SK-N-SH (cell line): ENCODE measurements at regions not wholly inside any gene's neighbourhood (a gene's known extent, or its start where the extent isn't known, plus 50 kb on each side); places are given as distances from the start of the nearest gene placed in this dataset.
"Not testable (repeated sequence)": the region's sequence is repeated elsewhere in the genome, so short reads cannot be mapped to it uniquely, and the experiment has no call there.

Experiments
- CTCF ChIA-PET: fragments of 300-600, 350-600 bp; formaldehyde crosslinking; extraction: SDS; loops from one replicate; lab custom pipeline; 2021; lab: Yijun Ruan, JAX
- POLR2A ChIA-PET: fragments of 350-600 bp; sonication (Branson Sonifier 250); formaldehyde crosslinking; extraction: SDS; loops from one replicate; lab custom pipeline; 2020; ENCODE audit warnings: antibody characterized with exemption, inconsistent platforms; lab: Yijun Ruan, JAX
- DNase-seq: peaks from one replicate; pipeline ENCODE4 v3.0.0; 2012
- H2AFZ ChIP-seq: fragments of 200-600 bp; sonication (generic); 2 replicates; pipeline ENCODE4 v1.8.1; 2016; ENCODE audit warnings: antibody characterized with exemption, mild to moderate bottlenecking, low read depth
- H3F3A ChIP-seq: fragments of 200-600 bp; sonication (generic); replicated peaks from 2 replicates; pipeline ENCODE3; 2016; ENCODE audit warnings: antibody characterized with exemption, mild to moderate bottlenecking; ENCODE audit not compliant: insufficient read depth
- H3K27ac ChIP-seq, 2 experiments: fragments of 200-500 bp in 1 of 2; fragments of 200-600 bp in 1 of 2; sonication (Bioruptor generic) in 1 of 2; sonication (generic), shearing (Covaris generic) in 1 of 2; 2 replicates each; pipeline versions ENCODE4 v1.5.1 to v1.6.1; 2014 to 2016; ENCODE audit warnings: low read depth in 2 of 2, inconsistent platforms in 1 of 2, low read length in 1 of 2, mild to moderate bottlenecking in 1 of 2, mixed read lengths in 1 of 2
- H3K27me3 ChIP-seq: fragments of 200-600 bp; sonication (generic), shearing (Covaris generic); 2 replicates; pipeline ENCODE4 v1.6.1; 2016; ENCODE audit warnings: mixed run types; ENCODE audit not compliant: insufficient read depth
- H3K36me3 ChIP-seq, 2 experiments: fragments of 200-500 bp in 1 of 2; fragments of 200-600 bp in 1 of 2; sonication (Bioruptor generic) in 1 of 2; sonication (generic) in 1 of 2; replicated peaks in 1 of 2; 2 replicates each; pipeline versions ENCODE3 to v1.5.1; 2014 to 2016; ENCODE audit warnings: low read length in 1 of 2, mild to moderate bottlenecking in 1 of 2; ENCODE audit not compliant: insufficient read depth in 2 of 2, control insufficient read depth in 1 of 2
- H3K4me1 ChIP-seq, 2 experiments: fragments of 200-500 bp in 1 of 2; fragments of 200-600 bp in 1 of 2; sonication (Bioruptor generic) in 1 of 2; sonication (generic), shearing (Covaris generic) in 1 of 2; 2 replicates each; pipeline versions ENCODE4 v1.5.1 to v1.6.1; 2014 to 2016; ENCODE audit warnings: low read depth in 1 of 2, low read length in 1 of 2, mixed run types in 1 of 2; ENCODE audit not compliant: insufficient read depth in 2 of 2, control insufficient read depth in 1 of 2
- H3K4me2 ChIP-seq: fragments of 200-600 bp; sonication (generic), shearing (Covaris generic); 2 replicates; pipeline ENCODE4 v1.6.1; 2017; ENCODE audit warnings: mixed run types
- H3K4me3 ChIP-seq, 2 experiments: fragments of 200-500 bp in 1 of 2; fragments of 200-600 bp in 1 of 2; sonication (Bioruptor generic) in 1 of 2; sonication (generic), shearing (Covaris generic) in 1 of 2; 2 replicates each; pipeline versions ENCODE4 v1.5.1 to v1.8.1; 2014 to 2016; ENCODE audit warnings: low read depth in 2 of 2, inconsistent platforms in 1 of 2, low read length in 1 of 2, mild to moderate bottlenecking in 1 of 2, mixed read lengths in 1 of 2, moderate library complexity in 1 of 2
- H3K79me2 ChIP-seq: fragments of 200-600 bp; sonication (generic); 2 replicates; pipeline ENCODE4 v1.8.1; 2017; ENCODE audit warnings: mild to moderate bottlenecking; ENCODE audit not compliant: insufficient read depth
- H3K9ac ChIP-seq: fragments of 200-600 bp; sonication (generic); 2 replicates; pipeline ENCODE4 v1.6.1; 2017; ENCODE audit warnings: mixed run types
- H3K9me2 ChIP-seq: fragments of 200-600 bp; sonication (generic); 2 replicates; pipeline ENCODE4 v1.6.1; 2017; ENCODE audit warnings: mixed run types
- H3K9me3 ChIP-seq: fragments of 200-600 bp; sonication (generic); 2 replicates; pipeline ENCODE4 v1.6.1; 2017; ENCODE audit warnings: mixed run types, mild to moderate bottlenecking, moderate library complexity
- H4K20me1 ChIP-seq: fragments of 200-600 bp; sonication (generic); 2 replicates; pipeline ENCODE4 v1.6.1; 2017; ENCODE audit warnings: mild to moderate bottlenecking, mixed run types; ENCODE audit not compliant: insufficient read depth
- EZH2phosphoT487 ChIP-seq: fragments of 200-600 bp; sonication (generic); IDR thresholded peaks from 2 replicates; pipeline ENCODE4 v1.6.1; 2017; ENCODE audit warnings: low read depth, mixed run types, mild to moderate bottlenecking, antibody characterized with exemption, moderate library complexity, borderline replicate concordance
- WGBS: methylation state at CpG from one replicate; pipeline ENCODE4 v1.1.6; 2017; ENCODE audit warnings: low lambda C conversion rate; 5-methylcytosine and 5-hydroxymethylcytosine counted together

- CTCF ChIA-PET, H3K27ac ChIP-seq, H3K36me3 ChIP-seq, DNase-seq, H3K4me1 ChIP-seq, H3K9ac ChIP-seq, H4K20me1 ChIP-seq, H3K9me2 ChIP-seq, H3K4me3 ChIP-seq, POLR2A ChIA-PET, H3K79me2 ChIP-seq, H3K27me3 ChIP-seq, H3F3A ChIP-seq, H3K9me3 ChIP-seq, H3K4me2 ChIP-seq: not testable (repeated sequence)
- H2AFZ ChIP-seq, result 0 out of 2 replicates have a peak overlapping the region, but pooled peaks have one; percentile 48
- WGBS, result 0% methylated on average over 1 of the region's 1 CpG
Measured at GRCh38 chr2:91466780-91467363, 2775.4 kb downstream of the RPIA start.

GRCh38 chr2:91476244-91476935, 2784.9 kb downstream of the RPIA start:
- H3K4me1 ChIP-seq, H3K4me3 ChIP-seq, H3K79me2 ChIP-seq, DNase-seq, H3K27ac ChIP-seq, H3K9ac ChIP-seq, H3K9me3 ChIP-seq, POLR2A ChIA-PET, H4K20me1 ChIP-seq, H3K36me3 ChIP-seq, H2AFZ ChIP-seq, H3K9me2 ChIP-seq, CTCF ChIA-PET, H3F3A ChIP-seq, H3K4me2 ChIP-seq: not testable (repeated sequence)
- 2% methylated on average over 2 of the region's 2 CpGs for WGBS
- peaks cover 17% of the 10 kb centered on the region for H3K27me3 ChIP-seq

GRCh38 chr2:91476936-91477246, 2785.4 kb downstream of the RPIA start:
- H3K9me3 ChIP-seq, H3K4me2 ChIP-seq, POLR2A ChIA-PET: not testable (repeated sequence)
- TF ChIP-seq EZH2phosphoT487, result 0 out of 2 replicates have a peak, but pooled peaks have one; percentile 54
- TF ChIP-seq, all 33 proteins: peak for 1; not testable (repeated sequence) for 32
- H4K20me1 ChIP-seq, H3K4me1 ChIP-seq, H3K27ac ChIP-seq, H3K36me3 ChIP-seq, CTCF ChIA-PET, DNase-seq, H3K4me3 ChIP-seq, H3F3A ChIP-seq, H3K79me2 ChIP-seq, H2AFZ ChIP-seq, H3K9ac ChIP-seq, H3K9me2 ChIP-seq: not testable (repeated sequence)
- 15% methylated on average over 25 of the region's 25 CpGs for WGBS
- H3K27me3 ChIP-seq, result peaks cover 20% of the 10 kb centered on the region

GRCh38 chr2:91477291-91477690, 2785.8 kb downstream of the RPIA start:
- Histone ChIP-seq H3K4me2 (peak overlapping the region; percentile 85; the same call in 1 of the 2 replicates), H3K4me3 (peak overlapping the region in 1 of 2 experiments; percentile 38; a peak in 1 of 4 replicates), H3K27me3 (peaks cover 20% of the 10 kb centered on the region)
- DNase-seq, H4K20me1 ChIP-seq, H3K79me2 ChIP-seq, H3K27ac ChIP-seq, CTCF ChIA-PET, POLR2A ChIA-PET, H3K4me1 ChIP-seq, H3K9me3 ChIP-seq, H3K36me3 ChIP-seq, H2AFZ ChIP-seq, H3F3A ChIP-seq, H3K9me2 ChIP-seq, H3K9ac ChIP-seq: not testable (repeated sequence)
- WGBS, result 7% methylated on average over 50 of the region's 51 CpGs
